Subcutaneous abdominal adipose tissue (tissue), 5 donors: ENCODE measurements at regions not wholly inside any gene's neighbourhood (a gene's known extent, or its start where the extent isn't known, plus 50 kb on each side); places are given as distances from the start of the nearest gene placed in this dataset.

Source experiments
- H3K27ac ChIP-seq: one replicate; pipeline ENCODE4 v1.7.0; 2013; ENCODE audit warnings: low read depth, mild to moderate bottlenecking, inconsistent platforms, low read length, moderate library complexity
- H3K27me3 ChIP-seq, 5 donors: one replicate each; pipeline ENCODE4 v1.7.0; 2013; ENCODE audit warnings: low read length in 5 of 5, inconsistent platforms in 1 of 5; ENCODE audit not compliant: control insufficient read depth in 5 of 5, insufficient read depth in 4 of 5
- H3K36me3 ChIP-seq, 5 donors: one replicate each; pipeline ENCODE4 v1.7.0; 2013; ENCODE audit warnings: low read length in 5 of 5; ENCODE audit not compliant: control insufficient read depth in 5 of 5, insufficient read depth in 5 of 5
- H3K4me1 ChIP-seq, 5 donors: one replicate each; pipeline ENCODE4 v1.7.0; 2013; ENCODE audit warnings: low read length in 5 of 5, mild to moderate bottlenecking in 3 of 5, moderate library complexity in 1 of 5; ENCODE audit not compliant: control insufficient read depth in 5 of 5, insufficient read depth in 5 of 5
- H3K4me3 ChIP-seq, 5 donors: one replicate each; pipeline ENCODE4 v1.7.0; 2013; ENCODE audit warnings: low read length in 5 of 5, low read depth in 1 of 5
- H3K9ac ChIP-seq, 5 donors: one replicate each; pipeline ENCODE4 v1.7.0; 2013; ENCODE audit warnings: low read length in 5 of 5, mild to moderate bottlenecking in 4 of 5, moderate library complexity in 3 of 5
- H3K9me3 ChIP-seq, 5 donors: one replicate each; pipeline ENCODE4 v1.7.0; 2013; ENCODE audit warnings: low read length in 5 of 5; ENCODE audit not compliant: control insufficient read depth in 5 of 5
- donor health status: healthy.
- donor health status: healthy.
- donor health status: healthy.
- donor health status: healthy.
- donor health status: healthy.

GRCh38 chr11:71182791-71183677 lies 69.3 kb downstream of the SHANK2 start:
- Histone ChIP-seq H3K27ac (no peak overlapping the region), H3K4me3 (no peak overlapping the region), H3K4me1 (no peaks in the 10 kb centered on the region), H3K36me3 (no peaks in the 10 kb centered on the region), H3K9me3 (peaks cover 0 to 2% (median 0%) of the 10 kb centered on the region in 5 donors), H3K9ac (no peak overlapping the region), H3K27me3 (peaks cover 0 to 7% (median 0%) of the 10 kb centered on the region in 5 donors)

- Histone ChIP-seq H3K9me3 (peaks cover 0 to 14% (median 0%) of the 10 kb centered on the region in 5 donors), H3K27me3 (peaks cover 0 to 7% (median 0%) of the 10 kb centered on the region in 5 donors), H3K4me1 (no peaks in the 10 kb centered on the region), H3K36me3 (no peaks in the 10 kb centered on the region), H3K9ac (no peak overlapping the region), H3K27ac (no peak overlapping the region), H3K4me3 (no peak overlapping the region)
Observed at GRCh38 chr11:71181566-71181965, 70.8 kb downstream of the SHANK2 start.

GRCh38 chr11:71180694-71181470 lies 71.5 kb downstream of the SHANK2 start:
- peaks cover 0 to 7% (median 0%) of the 10 kb centered on the region in 5 donors for H3K27me3 ChIP-seq
- no peaks in the 10 kb centered on the region for H3K36me3 ChIP-seq
- H3K4me1 ChIP-seq, result no peaks in the 10 kb centered on the region
- peaks cover 0 to 18% (median 0%) of the 10 kb centered on the region in 5 donors for H3K9me3 ChIP-seq
- H3K9ac ChIP-seq, result no peak overlapping the region
- H3K4me3 ChIP-seq, result no peak overlapping the region
- H3K27ac ChIP-seq, result no peak overlapping the region

GRCh38 chr11:71179877-71180605 lies 72.3 kb downstream of the SHANK2 start:
- Histone ChIP-seq H3K27ac (no peak overlapping the region), H3K4me3 (no peak overlapping the region), H3K4me1 (no peaks in the 10 kb centered on the region), H3K9me3 (peaks cover 0 to 22% (median 3%) of the 10 kb centered on the region in 5 donors), H3K9ac (no peak overlapping the region), H3K27me3 (peaks cover 0 to 7% (median 0%) of the 10 kb centered on the region in 5 donors), H3K36me3 (no peaks in the 10 kb centered on the region)

GRCh38 chr11:71178076-71178475 lies 74.3 kb downstream of the SHANK2 start:
- Histone ChIP-seq H3K9ac (no peak overlapping the region), H3K9me3 (peaks cover 0 to 24% (median 3%) of the 10 kb centered on the region in 5 donors), H3K27ac (no peak overlapping the region), H3K36me3 (no peaks in the 10 kb centered on the region), H3K27me3 (peaks cover 0 to 7% (median 0%) of the 10 kb centered on the region in 5 donors), H3K4me3 (no peak overlapping the region), H3K4me1 (no peaks in the 10 kb centered on the region)

- H3K9me3 ChIP-seq, result peaks cover 0 to 24% (median 3%) of the 10 kb centered on the region in 5 donors
- no peak overlapping the region for H3K4me3 ChIP-seq
- H3K27me3 ChIP-seq, result peaks cover 0 to 7% (median 4%) of the 10 kb centered on the region in 5 donors
- no peaks in the 10 kb centered on the region for H3K4me1 ChIP-seq
- H3K9ac ChIP-seq, result no peak overlapping the region
- H3K27ac ChIP-seq, result no peak overlapping the region
- H3K36me3 ChIP-seq, result no peaks in the 10 kb centered on the region
Observed at GRCh38 chr11:71176812-71177211, 75.6 kb downstream of the SHANK2 start.

GRCh38 chr11:71173709-71174108 lies 78.7 kb downstream of the SHANK2 start:
- H3K27me3 ChIP-seq, result peaks cover 0 to 11% (median 6%) of the 10 kb centered on the region in 5 donors
- H3K27ac ChIP-seq, result no peak overlapping the region
- no peak overlapping the region for H3K9ac ChIP-seq
- no peaks in the 10 kb centered on the region for H3K36me3 ChIP-seq
- H3K4me1 ChIP-seq, result no peaks in the 10 kb centered on the region
- H3K4me3 ChIP-seq, result no peak overlapping the region
- peaks cover 0 to 24% (median 3%) of the 10 kb centered on the region in 5 donors for H3K9me3 ChIP-seq

GRCh38 chr11:71172680-71173079 lies 79.7 kb downstream of the SHANK2 start:
- H3K27ac ChIP-seq, result no peak overlapping the region
- no peak overlapping the region for H3K9ac ChIP-seq
- H3K36me3 ChIP-seq, result no peaks in the 10 kb centered on the region
- no peaks in the 10 kb centered on the region for H3K4me1 ChIP-seq
- H3K4me3 ChIP-seq, result no peak overlapping the region
- peaks cover 0 to 19% (median 3%) of the 10 kb centered on the region in 5 donors for H3K9me3 ChIP-seq
- peaks cover 0 to 11% (median 6%) of the 10 kb centered on the region in 5 donors for H3K27me3 ChIP-seq

GRCh38 chr11:71171576-71171975 lies 80.8 kb downstream of the SHANK2 start:
- Histone ChIP-seq H3K9ac (no peak overlapping the region), H3K4me3 (no peak overlapping the region), H3K27ac (no peak overlapping the region), H3K36me3 (no peaks in the 10 kb centered on the region), H3K4me1 (no peaks in the 10 kb centered on the region), H3K27me3 (peaks cover 0 to 11% (median 6%) of the 10 kb centered on the region in 5 donors), H3K9me3 (peaks cover 0 to 12% (median 3%) of the 10 kb centered on the region in 5 donors)
